ENCODE measurements at regions not wholly inside any gene's neighbourhood (a gene's known extent, or its start where the extent isn't known, plus 50 kb on each side); places are given as distances from the start of the nearest gene placed in this dataset.

DNA sequence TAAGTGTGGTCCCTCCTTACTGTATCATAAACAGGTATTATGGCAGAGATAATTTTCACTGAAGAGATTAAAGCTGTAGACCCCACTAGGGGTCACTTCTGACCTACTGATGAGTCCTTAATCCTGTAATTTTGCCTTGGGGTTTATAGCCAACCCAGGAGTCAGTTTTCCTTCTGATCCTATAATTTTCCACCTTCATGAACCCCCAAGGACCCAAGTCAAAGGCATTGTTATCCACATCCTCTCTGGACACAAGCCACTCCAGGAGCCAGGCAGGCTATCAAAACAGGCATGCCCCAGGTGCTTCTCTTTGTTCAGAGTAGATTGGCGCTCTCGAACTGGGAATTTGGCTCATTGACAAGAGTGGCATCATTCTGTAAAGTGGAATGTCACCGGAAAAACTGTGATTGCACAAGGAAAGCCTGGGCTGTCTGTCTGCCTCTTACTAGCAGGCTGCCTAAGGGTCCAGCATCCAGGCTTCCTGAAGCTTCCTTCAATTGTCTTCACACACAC lies 1523.2 kb upstream of the FLRT2 start:
- TF ChIP-seq EZH2 (IDR thresholded peaks at IDR 0.05) (no peak), POLR2AphosphoS5 (IDR thresholded peaks at IDR 0.05; ENCODE audit: borderline replicate concordance, low read depth, low read length) (no peak), FOXP2 (optimal IDR thresholded peaks at IDR 0.05; ENCODE audit: control extremely low read depth, extremely low read length, insufficient read depth) (no peak)
